ENCODE measurements at regions not wholly inside any gene's neighbourhood (a gene's known extent, or its start where the extent isn't known, plus 50 kb on each side); places are given as distances from the start of the nearest gene placed in this dataset.

DNA sequence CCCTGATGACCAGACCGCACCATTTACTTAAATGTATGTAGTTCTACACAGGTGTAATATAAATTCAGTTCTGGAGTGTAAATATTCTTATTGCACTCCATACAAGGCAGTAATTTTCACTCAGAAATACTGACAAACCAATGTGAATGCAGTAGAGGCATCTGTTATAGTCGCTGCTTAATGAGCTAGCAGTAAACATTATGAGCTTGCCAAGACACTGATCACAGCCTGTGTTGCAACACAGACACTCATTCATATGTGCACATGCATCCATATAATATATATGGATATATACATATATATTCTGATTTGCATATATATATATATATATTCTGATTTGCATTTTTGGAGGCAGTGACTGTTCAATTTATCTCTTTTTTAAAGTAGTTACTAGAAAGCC is 435.1 kb upstream of the ST8SIA4 start:
- TF ChIP-seq SP1 (IDR thresholded peaks at IDR 0.05) (no peak), TAF1 (conservative IDR thresholded peaks at IDR 0.05) (no peak), EGR1 (IDR thresholded peaks at IDR 0.05; ENCODE audit: low read depth in 2 of 2) (no peak), YY1 (IDR thresholded peaks at IDR 0.05) (no peak), RAD21 (IDR thresholded peaks at IDR 0.05) (no peak), JUND (IDR thresholded peaks at IDR 0.05) (no peak), HNF4G (IDR thresholded peaks at IDR 0.05) (no peak), NR2F2 (IDR thresholded peaks at IDR 0.05) (no peak)
- TF ChIP-seq, protein P1, sequence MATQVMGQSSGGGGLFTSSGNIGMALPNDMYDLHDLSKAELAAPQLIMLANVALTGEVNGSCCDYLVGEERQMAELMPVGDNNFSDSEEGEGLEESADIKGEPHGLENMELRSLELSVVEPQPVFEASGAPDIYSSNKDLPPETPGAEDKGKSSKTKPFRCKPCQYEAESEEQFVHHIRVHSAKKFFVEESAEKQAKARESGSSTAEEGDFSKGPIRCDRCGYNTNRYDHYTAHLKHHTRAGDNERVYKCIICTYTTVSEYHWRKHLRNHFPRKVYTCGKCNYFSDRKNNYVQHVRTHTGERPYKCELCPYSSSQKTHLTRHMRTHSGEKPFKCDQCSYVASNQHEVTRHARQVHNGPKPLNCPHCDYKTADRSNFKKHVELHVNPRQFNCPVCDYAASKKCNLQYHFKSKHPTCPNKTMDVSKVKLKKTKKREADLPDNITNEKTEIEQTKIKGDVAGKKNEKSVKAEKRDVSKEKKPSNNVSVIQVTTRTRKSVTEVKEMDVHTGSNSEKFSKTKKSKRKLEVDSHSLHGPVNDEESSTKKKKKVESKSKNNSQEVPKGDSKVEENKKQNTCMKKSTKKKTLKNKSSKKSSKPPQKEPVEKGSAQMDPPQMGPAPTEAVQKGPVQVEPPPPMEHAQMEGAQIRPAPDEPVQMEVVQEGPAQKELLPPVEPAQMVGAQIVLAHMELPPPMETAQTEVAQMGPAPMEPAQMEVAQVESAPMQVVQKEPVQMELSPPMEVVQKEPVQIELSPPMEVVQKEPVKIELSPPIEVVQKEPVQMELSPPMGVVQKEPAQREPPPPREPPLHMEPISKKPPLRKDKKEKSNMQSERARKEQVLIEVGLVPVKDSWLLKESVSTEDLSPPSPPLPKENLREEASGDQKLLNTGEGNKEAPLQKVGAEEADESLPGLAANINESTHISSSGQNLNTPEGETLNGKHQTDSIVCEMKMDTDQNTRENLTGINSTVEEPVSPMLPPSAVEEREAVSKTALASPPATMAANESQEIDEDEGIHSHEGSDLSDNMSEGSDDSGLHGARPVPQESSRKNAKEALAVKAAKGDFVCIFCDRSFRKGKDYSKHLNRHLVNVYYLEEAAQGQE (IDR thresholded peaks at IDR 0.05): no peak
- TF ChIP-seq, protein P2, sequence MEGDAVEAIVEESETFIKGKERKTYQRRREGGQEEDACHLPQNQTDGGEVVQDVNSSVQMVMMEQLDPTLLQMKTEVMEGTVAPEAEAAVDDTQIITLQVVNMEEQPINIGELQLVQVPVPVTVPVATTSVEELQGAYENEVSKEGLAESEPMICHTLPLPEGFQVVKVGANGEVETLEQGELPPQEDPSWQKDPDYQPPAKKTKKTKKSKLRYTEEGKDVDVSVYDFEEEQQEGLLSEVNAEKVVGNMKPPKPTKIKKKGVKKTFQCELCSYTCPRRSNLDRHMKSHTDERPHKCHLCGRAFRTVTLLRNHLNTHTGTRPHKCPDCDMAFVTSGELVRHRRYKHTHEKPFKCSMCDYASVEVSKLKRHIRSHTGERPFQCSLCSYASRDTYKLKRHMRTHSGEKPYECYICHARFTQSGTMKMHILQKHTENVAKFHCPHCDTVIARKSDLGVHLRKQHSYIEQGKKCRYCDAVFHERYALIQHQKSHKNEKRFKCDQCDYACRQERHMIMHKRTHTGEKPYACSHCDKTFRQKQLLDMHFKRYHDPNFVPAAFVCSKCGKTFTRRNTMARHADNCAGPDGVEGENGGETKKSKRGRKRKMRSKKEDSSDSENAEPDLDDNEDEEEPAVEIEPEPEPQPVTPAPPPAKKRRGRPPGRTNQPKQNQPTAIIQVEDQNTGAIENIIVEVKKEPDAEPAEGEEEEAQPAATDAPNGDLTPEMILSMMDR (IDR thresholded peaks at IDR 0.05; ENCODE audit: low read depth, low read length, missing input control): no peak
- TF ChIP-seq, protein P3, sequence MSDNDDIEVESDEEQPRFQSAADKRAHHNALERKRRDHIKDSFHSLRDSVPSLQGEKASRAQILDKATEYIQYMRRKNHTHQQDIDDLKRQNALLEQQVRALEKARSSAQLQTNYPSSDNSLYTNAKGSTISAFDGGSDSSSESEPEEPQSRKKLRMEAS (IDR thresholded peaks at IDR 0.05): no peak
- TF ChIP-seq, protein P4, sequence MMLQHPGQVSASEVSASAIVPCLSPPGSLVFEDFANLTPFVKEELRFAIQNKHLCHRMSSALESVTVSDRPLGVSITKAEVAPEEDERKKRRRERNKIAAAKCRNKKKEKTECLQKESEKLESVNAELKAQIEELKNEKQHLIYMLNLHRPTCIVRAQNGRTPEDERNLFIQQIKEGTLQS (IDR thresholded peaks at IDR 0.05): no peak

Data from liver (tissue), 3 donors.